HEK293T (cell line): ENCODE measurements at regions not wholly inside any gene's neighbourhood (a gene's known extent, or its start where the extent isn't known, plus 50 kb on each side); places are given as distances from the start of the nearest gene placed in this dataset.

Source experiments
- FOXA1 ChIP-seq: fragments of 450-650 bp; IDR thresholded peaks from 2 replicates; pipeline ENCODE4 v1.6.1; 2016; ENCODE audit warnings: mild to moderate bottlenecking
- HDGF ChIP-seq: fragments of 450-650 bp; IDR thresholded peaks from 2 replicates; pipeline ENCODE4 v1.6.1; 2017; ENCODE audit warnings: antibody characterized with exemption, borderline replicate concordance
- NFRKB ChIP-seq: fragments of 450-650 bp; IDR thresholded peaks from 2 replicates; pipeline ENCODE4 v1.6.1; 2016; ENCODE audit warnings: mild to moderate bottlenecking, moderate library complexity
- ZNF384 ChIP-seq: fragments of 450-650 bp; IDR thresholded peaks from 2 replicates; pipeline ENCODE4 v1.6.1; 2016

- TF ChIP-seq FOXA1 (no peak), HDGF (no peak), NFRKB (no peak), ZNF384 (no peak)
These were observed 613.4 kb upstream of the ATP2B1 start for GRCh38 chr12:90322006-90322405.
